PC-9 (cell line): ENCODE measurements at regions not wholly inside any gene's neighbourhood (a gene's known extent, or its start where the extent isn't known, plus 50 kb on each side); places are given as distances from the start of the nearest gene placed in this dataset.

Experiments used
- BruUV-seq: library from RNA; stranded (reverse); fragments of 400-500 nt; replicated peaks from 2 replicates; lab custom pipeline; 2021; lab: Mats Ljungman, UMichigan
- CTCF ChIA-PET: fragments of 300-600 bp; sonication (Branson Sonifier 250); formaldehyde crosslinking; loops from one replicate; lab custom pipeline; 2022; ENCODE audit warnings: antibody characterized with exemption; lab: Charles Lee
- POLR2A ChIA-PET: fragments of 300-600 bp; sonication (Branson Sonifier 250); formaldehyde crosslinking; loops from one replicate; lab custom pipeline; 2022; ENCODE audit warnings: antibody characterized with exemption; ENCODE audit not compliant: unreplicated experiment; lab: Charles Lee
- DNase-seq, 2 experiments: peaks; one replicate each; pipeline versions ENCODE4 v3.0.0 to v3.0.0-alpha.2; 2015 to 2022; ENCODE audit warnings: mixed read lengths in 1 of 2
- H2AFZ ChIP-seq: fragments of 200-600 bp; sonication (generic); 2 replicates; pipeline ENCODE4 v1.8.1; 2017; ENCODE audit warnings: antibody characterized with exemption
- H3F3A ChIP-seq: fragments of 200-600 bp; sonication (generic); 2 replicates; pipeline ENCODE4 v1.8.1; 2017; ENCODE audit warnings: antibody characterized with exemption, mild to moderate bottlenecking, low read depth; ENCODE audit not compliant: insufficient read depth
- H3K27ac ChIP-seq: fragments of 200-600 bp; sonication (generic); 2 replicates; pipeline ENCODE4 v1.6.1; 2016; ENCODE audit warnings: mixed run types
- H3K27me3 ChIP-seq: fragments of 200-600 bp; sonication (generic); 2 replicates; pipeline ENCODE4 v1.6.1; 2016; ENCODE audit warnings: low read depth, mixed run types; ENCODE audit not compliant: insufficient read depth
- H3K36me3 ChIP-seq: fragments of 200-600 bp; sonication (generic); 2 replicates; pipeline ENCODE4 v1.6.1; 2016; ENCODE audit warnings: low read depth, mixed run types
- H3K4me1 ChIP-seq: fragments of 200-600 bp; sonication (generic); replicated peaks from 2 replicates; pipeline ENCODE4 v1.6.1; 2016; ENCODE audit warnings: mixed run types; ENCODE audit not compliant: insufficient read depth
- H3K4me2 ChIP-seq: fragments of 200-600 bp; sonication (generic); 2 replicates; pipeline ENCODE4 v1.6.1; 2017; ENCODE audit warnings: mixed run types
- H3K4me3 ChIP-seq: fragments of 200-600 bp; sonication (generic); 2 replicates; pipeline ENCODE4 v1.6.1; 2016; ENCODE audit warnings: mixed run types
- H3K79me2 ChIP-seq: fragments of 200-600 bp; sonication (generic); 2 replicates; pipeline ENCODE4 v1.6.1; 2017; ENCODE audit warnings: low read depth, mixed run types
- H3K9me2 ChIP-seq: fragments of 200-600 bp; sonication (generic); 2 replicates; pipeline ENCODE4 v1.8.1; 2017; ENCODE audit warnings: mild to moderate bottlenecking; ENCODE audit not compliant: insufficient read depth
- H3K9me3 ChIP-seq: fragments of 200-600 bp; sonication (generic); 2 replicates; pipeline ENCODE4 v1.8.1; 2016; ENCODE audit warnings: low read depth; ENCODE audit not compliant: insufficient read depth
- H4K20me1 ChIP-seq: fragments of 200-600 bp; sonication (generic); 2 replicates; pipeline ENCODE4 v1.8.1; 2017; ENCODE audit not compliant: insufficient read depth
- EZH2 ChIP-seq: fragments of 200-600 bp; sonication (generic); IDR thresholded peaks from 2 replicates; pipeline ENCODE4 v1.8.0; 2017; ENCODE audit warnings: antibody characterized with exemption, low read depth
- intact Hi-C: fragments of 100-400 bp; cut with micrococcal nuclease; formaldehyde crosslinking; loops from one replicate; pipeline ENCODE4 v1.10.0; 2022; ENCODE audit not compliant: unreplicated experiment
- TF ChIP-seq, protein P1 (sequence below): fragments of 200-600 bp; sonication (generic); conservative IDR thresholded peaks from 2 replicates; pipeline ENCODE4 v1.6.1; 2017; ENCODE audit warnings: mixed run types, antibody characterized with exemption, mild to moderate bottlenecking, moderate library complexity

DNA sequence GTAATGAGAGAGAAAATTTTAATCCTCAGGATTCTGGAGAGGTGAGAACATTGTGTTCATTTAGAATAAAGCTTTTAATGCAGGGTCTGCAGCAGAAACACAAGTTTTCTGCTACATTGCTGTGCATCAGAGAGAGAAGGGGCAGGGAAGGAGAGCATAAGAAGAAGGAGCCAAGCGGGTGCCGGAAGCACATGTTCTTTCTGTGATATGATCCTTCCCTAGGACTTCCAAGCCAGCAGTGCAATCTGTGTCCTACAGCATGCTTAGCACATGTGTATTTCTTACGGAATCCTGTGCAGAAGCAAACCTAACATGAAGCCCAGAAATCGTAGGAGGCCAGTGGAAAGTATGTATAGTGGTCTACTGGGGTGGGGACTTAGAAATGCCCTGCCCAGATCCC lies 458.3 kb upstream of the BRINP1 start:
- no TSS peak for BruUV-seq
- Histone ChIP-seq H3K36me3 (no peaks in the 10 kb centered on the region), H3K79me2 (no peaks in the 10 kb centered on the region), H3K4me1 (no peaks in the 10 kb centered on the region), H2AFZ (no peak overlapping the region), H4K20me1 (no peaks in the 10 kb centered on the region), H3K4me3 (no peak overlapping the region), H3K27ac (no peak overlapping the region), H3F3A (no peaks in the 10 kb centered on the region), H3K9me3 (no peaks in the 10 kb centered on the region), H3K27me3 (no peaks in the 10 kb centered on the region), H3K4me2 (no peak overlapping the region), H3K9me2 (no peaks in the 10 kb centered on the region)
- DNase-seq, result no peak
- intact Hi-C loops, result no loop called here
- ChIA-PET CTCF (no interaction called here), POLR2A (no interaction called here)
- TF ChIP-seq EZH2, result no peak
- TF ChIP-seq, protein P1, sequence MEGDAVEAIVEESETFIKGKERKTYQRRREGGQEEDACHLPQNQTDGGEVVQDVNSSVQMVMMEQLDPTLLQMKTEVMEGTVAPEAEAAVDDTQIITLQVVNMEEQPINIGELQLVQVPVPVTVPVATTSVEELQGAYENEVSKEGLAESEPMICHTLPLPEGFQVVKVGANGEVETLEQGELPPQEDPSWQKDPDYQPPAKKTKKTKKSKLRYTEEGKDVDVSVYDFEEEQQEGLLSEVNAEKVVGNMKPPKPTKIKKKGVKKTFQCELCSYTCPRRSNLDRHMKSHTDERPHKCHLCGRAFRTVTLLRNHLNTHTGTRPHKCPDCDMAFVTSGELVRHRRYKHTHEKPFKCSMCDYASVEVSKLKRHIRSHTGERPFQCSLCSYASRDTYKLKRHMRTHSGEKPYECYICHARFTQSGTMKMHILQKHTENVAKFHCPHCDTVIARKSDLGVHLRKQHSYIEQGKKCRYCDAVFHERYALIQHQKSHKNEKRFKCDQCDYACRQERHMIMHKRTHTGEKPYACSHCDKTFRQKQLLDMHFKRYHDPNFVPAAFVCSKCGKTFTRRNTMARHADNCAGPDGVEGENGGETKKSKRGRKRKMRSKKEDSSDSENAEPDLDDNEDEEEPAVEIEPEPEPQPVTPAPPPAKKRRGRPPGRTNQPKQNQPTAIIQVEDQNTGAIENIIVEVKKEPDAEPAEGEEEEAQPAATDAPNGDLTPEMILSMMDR, result no peak

DNA sequence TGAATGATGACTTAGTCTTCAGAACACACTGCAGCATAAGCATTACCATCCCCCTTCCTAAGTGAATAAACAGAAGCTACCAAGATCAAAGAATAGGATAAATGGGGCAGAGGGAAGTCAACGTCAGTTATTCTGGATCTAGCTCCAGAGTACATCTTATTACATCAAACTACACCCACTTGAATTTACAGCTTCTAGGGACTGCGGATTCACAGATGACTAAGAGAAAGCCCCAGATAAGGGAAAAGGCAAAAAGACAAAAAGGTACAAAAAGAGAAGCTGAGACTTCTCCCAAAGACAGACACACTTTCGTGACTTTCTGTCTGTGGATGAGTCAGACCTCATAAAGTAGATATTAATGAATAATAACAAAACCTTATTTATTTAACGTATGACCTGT lies 457.9 kb upstream of the BRINP1 start:
- H3K4me2 ChIP-seq, result no peak overlapping the region
- POLR2A ChIA-PET, result no interaction called here
- intact Hi-C loops, result no loop called here
- H2AFZ ChIP-seq, result no peak overlapping the region
- H3K4me1 ChIP-seq, result no peaks in the 10 kb centered on the region
- no peaks in the 10 kb centered on the region for H4K20me1 ChIP-seq
- no peaks in the 10 kb centered on the region for H3F3A ChIP-seq
- no peaks in the 10 kb centered on the region for H3K79me2 ChIP-seq
- CTCF ChIA-PET, result no interaction called here
- H3K27ac ChIP-seq, result no peak overlapping the region
- no peaks in the 10 kb centered on the region for H3K9me2 ChIP-seq
- no peaks in the 10 kb centered on the region for H3K27me3 ChIP-seq
- TF ChIP-seq EZH2, result no peak
- TF ChIP-seq, protein P1, result no peak
- BruUV-seq, result no TSS peak
- no peak overlapping the region for H3K4me3 ChIP-seq
- no peaks in the 10 kb centered on the region for H3K36me3 ChIP-seq
- no peak for DNase-seq
- H3K9me3 ChIP-seq, result no peaks in the 10 kb centered on the region

DNA sequence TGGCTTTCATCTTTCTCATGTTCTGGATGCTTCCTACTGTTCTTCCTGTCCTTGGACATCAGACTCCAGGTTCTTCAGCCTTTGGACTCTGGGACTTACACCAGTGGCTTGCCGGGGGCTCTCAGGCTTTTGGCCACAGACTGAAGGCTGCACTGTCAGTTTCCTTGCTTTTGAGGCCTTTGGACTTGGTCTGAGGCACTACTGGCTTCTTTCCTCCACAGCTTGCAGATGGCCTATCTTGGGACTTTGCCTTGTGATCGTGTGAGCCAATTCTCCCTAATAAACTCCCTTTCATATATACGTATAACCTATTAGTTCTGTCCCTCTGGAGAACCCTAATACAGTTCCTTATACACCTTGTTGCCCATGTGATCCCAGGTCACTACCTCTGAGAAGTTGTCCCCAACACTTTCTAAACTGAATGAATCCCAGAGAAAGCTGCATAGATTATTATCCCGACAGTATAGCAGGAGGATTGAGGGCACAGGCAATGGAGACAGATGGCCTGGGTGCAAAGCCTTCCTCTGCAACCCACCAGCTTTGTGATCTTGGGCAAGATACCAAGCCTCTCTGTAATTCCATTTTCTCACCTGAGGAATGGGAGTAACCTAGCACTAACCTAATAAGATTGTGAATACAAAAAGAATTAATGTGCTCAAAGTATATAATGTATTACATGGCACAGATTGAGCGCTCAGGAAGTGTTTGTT lies 449.6 kb upstream of the BRINP1 start:
- BruUV-seq, result no TSS peak

More for the DNA sequence above, 449.6 kb upstream of the BRINP1 start:
- TF ChIP-seq EZH2, result no peak
- TF ChIP-seq, protein P1, result no peak
- Histone ChIP-seq H2AFZ (no peak overlapping the region), H4K20me1 (no peaks in the 10 kb centered on the region), H3F3A (no peaks in the 10 kb centered on the region), H3K9me2 (no peaks in the 10 kb centered on the region), H3K4me3 (no peak overlapping the region), H3K27ac (no peak overlapping the region), H3K9me3 (no peaks in the 10 kb centered on the region), H3K36me3 (no peaks in the 10 kb centered on the region), H3K27me3 (no peaks in the 10 kb centered on the region), H3K4me2 (no peak overlapping the region), H3K79me2 (no peaks in the 10 kb centered on the region), H3K4me1 (no peaks in the 10 kb centered on the region)
- ChIA-PET POLR2A (no interaction called here), CTCF (no interaction called here)
- no peak for DNase-seq
- intact Hi-C loops, result no loop called here
